ENCODE measurements at regions not wholly inside any gene's neighbourhood (a gene's known extent, or its start where the extent isn't known, plus 50 kb on each side); places are given as distances from the start of the nearest gene placed in this dataset.

DNA sequence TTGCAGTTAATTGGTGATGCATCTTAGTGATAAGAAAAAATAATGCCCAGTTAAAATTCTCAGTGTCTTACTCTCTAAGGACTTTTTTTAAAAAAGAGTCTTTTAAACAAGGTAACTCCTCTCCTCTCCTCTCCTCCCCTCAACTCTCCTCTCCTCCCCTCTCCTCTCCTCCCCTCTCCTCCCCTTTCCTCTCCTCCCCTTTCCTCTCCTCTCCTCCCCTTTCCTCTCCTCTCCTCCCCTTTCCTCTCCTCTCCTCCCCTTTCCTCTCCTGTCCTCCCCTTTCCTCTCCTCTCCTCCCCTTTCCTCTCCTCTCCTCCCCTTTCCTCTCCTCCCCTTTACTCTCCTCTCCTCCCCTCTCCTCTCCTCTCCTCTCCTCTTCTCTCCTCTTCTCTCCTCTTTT, 675.9 kb upstream of the RBFOX1 start:
- no peaks in the 10 kb centered on the region for H3K36me3 Mint-ChIP-seq (ENCODE audit: low read depth)
- peaks cover 32% of the 10 kb centered on the region for H3K27me3 Mint-ChIP-seq (ENCODE audit: low read depth)
- H3K27ac Mint-ChIP-seq (ENCODE audit: unreplicated experiment), result no peak overlapping the region
- no peak for DNase-seq (ENCODE audit: low read depth, low spot score)
- H3K4me1 Mint-ChIP-seq, result no peaks in the 10 kb centered on the region
- no peak overlapping the region for H3K4me3 Mint-ChIP-seq
- peaks cover 7% of the 10 kb centered on the region for H3K9me3 Mint-ChIP-seq
- TF ChIP-seq, protein P1, sequence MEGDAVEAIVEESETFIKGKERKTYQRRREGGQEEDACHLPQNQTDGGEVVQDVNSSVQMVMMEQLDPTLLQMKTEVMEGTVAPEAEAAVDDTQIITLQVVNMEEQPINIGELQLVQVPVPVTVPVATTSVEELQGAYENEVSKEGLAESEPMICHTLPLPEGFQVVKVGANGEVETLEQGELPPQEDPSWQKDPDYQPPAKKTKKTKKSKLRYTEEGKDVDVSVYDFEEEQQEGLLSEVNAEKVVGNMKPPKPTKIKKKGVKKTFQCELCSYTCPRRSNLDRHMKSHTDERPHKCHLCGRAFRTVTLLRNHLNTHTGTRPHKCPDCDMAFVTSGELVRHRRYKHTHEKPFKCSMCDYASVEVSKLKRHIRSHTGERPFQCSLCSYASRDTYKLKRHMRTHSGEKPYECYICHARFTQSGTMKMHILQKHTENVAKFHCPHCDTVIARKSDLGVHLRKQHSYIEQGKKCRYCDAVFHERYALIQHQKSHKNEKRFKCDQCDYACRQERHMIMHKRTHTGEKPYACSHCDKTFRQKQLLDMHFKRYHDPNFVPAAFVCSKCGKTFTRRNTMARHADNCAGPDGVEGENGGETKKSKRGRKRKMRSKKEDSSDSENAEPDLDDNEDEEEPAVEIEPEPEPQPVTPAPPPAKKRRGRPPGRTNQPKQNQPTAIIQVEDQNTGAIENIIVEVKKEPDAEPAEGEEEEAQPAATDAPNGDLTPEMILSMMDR (conservative IDR thresholded peaks at IDR 0.05), result no peak

DNA sequence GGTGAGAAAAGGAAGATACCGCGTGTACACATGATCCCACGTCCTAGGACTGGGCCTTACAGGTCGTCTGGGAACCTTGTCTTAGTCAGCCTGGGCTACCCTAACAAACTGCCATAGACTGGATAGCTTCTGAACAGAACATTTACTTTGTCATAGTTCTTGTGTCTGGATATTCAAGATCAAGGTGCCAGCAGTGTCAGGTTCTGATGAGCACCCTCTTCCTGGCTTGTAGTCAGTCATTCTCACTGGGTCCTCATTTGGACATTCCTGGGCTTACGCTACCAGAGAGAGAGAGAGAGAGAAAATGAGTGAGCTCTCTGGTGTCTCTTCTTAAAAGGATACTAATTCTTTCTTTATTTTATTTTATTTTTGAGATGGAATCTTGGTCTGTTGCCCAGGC, 685.8 kb upstream of the RBFOX1 start:
- Mint-ChIP-seq H3K27me3 (ENCODE audit: low read depth) (peaks cover 52% of the 10 kb centered on the region), H3K9me3 (peaks cover 2% of the 10 kb centered on the region), H3K4me3 (no peak overlapping the region), H3K27ac (ENCODE audit: unreplicated experiment) (no peak overlapping the region), H3K36me3 (ENCODE audit: low read depth) (no peaks in the 10 kb centered on the region), H3K4me1 (no peaks in the 10 kb centered on the region)
- TF ChIP-seq, protein P1 (conservative IDR thresholded peaks at IDR 0.05), result no peak
- DNase-seq (ENCODE audit: low read depth, low spot score), result no peak

DNA sequence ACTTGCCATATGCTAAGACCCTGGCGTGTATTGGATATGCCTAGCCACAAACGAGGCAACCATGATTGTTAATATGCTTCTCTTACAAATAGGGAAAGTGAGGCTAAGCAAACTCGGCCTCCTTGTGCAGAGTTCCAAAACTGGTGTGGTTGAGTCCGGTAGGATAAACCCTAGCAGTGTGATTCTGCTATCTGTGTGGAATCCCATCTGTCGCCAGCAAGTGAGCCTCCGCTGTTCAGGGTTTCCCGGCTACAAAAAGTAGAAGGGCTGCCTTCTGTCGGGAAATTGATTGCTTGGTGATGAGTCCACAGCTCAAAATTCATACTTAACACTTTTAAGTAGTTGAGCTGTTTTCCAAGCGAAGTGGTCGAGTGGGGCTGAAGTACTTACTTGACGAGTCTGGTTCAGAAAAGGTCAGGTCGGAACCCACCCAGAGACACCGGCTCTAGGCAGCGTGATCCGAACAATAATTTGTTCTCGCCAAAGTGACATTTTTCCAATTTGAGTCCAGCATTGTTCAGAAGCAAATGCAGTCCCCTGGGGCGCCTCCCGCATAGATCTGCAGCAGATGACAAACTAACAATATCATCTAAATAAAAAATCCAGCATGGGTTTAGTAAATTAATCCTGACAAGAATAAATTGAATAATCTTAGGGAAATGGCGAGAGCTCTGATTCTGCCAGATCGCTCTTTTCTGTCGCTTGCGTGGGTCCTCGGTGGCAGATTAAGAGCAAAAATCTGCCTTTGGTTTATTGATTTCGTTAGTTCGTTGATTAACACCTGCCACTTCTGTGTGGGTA, 686.7 kb upstream of the RBFOX1 start:
- no peak for DNase-seq (ENCODE audit: low read depth, low spot score)
- no peaks in the 10 kb centered on the region for H3K36me3 Mint-ChIP-seq (ENCODE audit: low read depth)
- H3K27me3 Mint-ChIP-seq (ENCODE audit: low read depth), result peaks cover 54% of the 10 kb centered on the region
- TF ChIP-seq, protein P1 (conservative IDR thresholded peaks at IDR 0.05), result no peak
- H3K9me3 Mint-ChIP-seq, result no peaks in the 10 kb centered on the region
- H3K4me3 Mint-ChIP-seq, result no peak overlapping the region
- no peak overlapping the region for H3K27ac Mint-ChIP-seq (ENCODE audit: unreplicated experiment)
- H3K4me1 Mint-ChIP-seq, result no peaks in the 10 kb centered on the region

DNA sequence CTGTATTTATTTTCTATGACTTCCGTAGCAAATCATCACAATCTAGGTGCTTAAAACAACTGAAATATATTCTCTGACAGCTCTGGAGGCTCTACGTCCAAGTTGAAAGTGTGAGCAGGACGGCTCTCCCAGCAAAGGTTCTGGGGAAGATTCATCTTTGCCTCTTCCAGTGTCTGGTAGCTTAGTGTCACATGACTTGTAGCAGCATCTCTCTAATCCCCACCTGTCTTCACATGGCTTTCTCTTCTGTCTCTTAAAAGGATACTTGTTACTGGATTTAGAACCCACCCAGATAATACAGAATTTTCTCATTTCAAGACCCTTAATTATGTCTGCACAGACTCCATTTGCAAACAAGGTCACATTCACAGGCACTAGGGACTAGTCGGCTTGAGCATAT, 687.7 kb upstream of the RBFOX1 start:
- H3K27ac Mint-ChIP-seq (ENCODE audit: unreplicated experiment), result no peak overlapping the region
- TF ChIP-seq, protein P1 (conservative IDR thresholded peaks at IDR 0.05), result no peak
- peaks cover 52% of the 10 kb centered on the region for H3K27me3 Mint-ChIP-seq (ENCODE audit: low read depth)
- DNase-seq (ENCODE audit: low read depth, low spot score), result no peak
- no peaks in the 10 kb centered on the region for H3K4me1 Mint-ChIP-seq
- no peaks in the 10 kb centered on the region for H3K9me3 Mint-ChIP-seq
- H3K4me3 Mint-ChIP-seq, result no peak overlapping the region
- no peaks in the 10 kb centered on the region for H3K36me3 Mint-ChIP-seq (ENCODE audit: low read depth)

DNA sequence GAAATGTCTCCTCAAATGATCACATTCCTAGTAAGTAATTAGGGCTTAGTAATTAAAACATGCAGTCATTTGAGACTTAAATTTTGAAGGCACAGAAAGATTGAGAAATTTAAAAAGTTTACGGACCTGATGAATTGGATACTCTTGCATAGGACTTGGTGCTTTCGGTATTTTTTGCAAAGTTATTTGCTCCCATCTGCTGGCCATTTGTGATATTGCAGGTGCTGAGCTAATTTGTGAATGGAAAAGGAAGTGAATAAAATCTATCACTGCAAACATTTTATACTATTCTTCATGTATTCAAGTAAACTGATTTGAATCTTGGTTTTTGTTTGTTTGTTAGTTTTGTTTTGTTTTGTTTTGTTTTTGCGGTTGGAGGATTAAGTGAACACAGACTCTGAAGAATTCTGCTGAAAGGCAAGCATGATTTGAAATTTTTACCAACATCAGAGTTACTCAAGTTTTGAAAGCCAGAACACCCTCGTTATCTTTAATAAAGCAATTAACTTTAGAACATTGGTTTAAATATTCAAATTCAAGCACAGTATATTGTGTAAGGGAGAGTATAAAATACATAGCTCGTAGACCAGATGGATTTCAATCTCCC, 689.5 kb upstream of the RBFOX1 start:
- Mint-ChIP-seq H3K4me3 (no peak overlapping the region), H3K27ac (ENCODE audit: unreplicated experiment) (no peak overlapping the region), H3K36me3 (ENCODE audit: low read depth) (no peaks in the 10 kb centered on the region), H3K9me3 (no peaks in the 10 kb centered on the region), H3K4me1 (no peaks in the 10 kb centered on the region), H3K27me3 (ENCODE audit: low read depth) (peaks cover 46% of the 10 kb centered on the region)
- DNase-seq (ENCODE audit: low read depth, low spot score), result peak; percentile 66
- TF ChIP-seq, protein P1 (conservative IDR thresholded peaks at IDR 0.05), result peak; percentile 90
